ENCODE measurements at regions not wholly inside any gene's neighbourhood (a gene's known extent, or its start where the extent isn't known, plus 50 kb on each side); places are given as distances from the start of the nearest gene placed in this dataset.

DNA sequence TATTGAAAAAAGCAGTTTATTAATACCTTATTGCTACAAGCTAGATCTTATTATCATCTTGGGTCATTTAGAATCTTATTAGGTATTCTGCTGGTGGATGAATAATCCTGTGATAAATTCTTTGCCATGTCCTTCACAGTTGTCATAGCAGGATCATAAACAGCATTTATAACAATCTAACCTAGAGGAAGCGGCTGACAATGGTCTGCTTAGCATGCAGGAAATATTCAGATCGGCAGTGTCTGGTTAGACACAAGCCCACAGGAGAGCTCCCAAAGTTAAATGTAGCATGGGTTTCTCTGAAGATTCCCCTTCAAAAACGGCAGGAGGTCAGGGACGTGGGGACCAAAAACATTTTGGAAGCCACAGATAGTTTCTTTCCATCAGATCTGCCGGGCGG is 179.3 kb downstream of the FOXB1 start:
- H3K4me1 ChIP-seq (ENCODE audit: insufficient read depth, low read length), result no peaks in the 10 kb centered on the region

More for the DNA sequence above, 179.3 kb downstream of the FOXB1 start:
- Histone ChIP-seq H3K79me1 (ENCODE audit: insufficient read depth, low read depth, low read length, poor library complexity, severe bottlenecking) (no peaks in the 10 kb centered on the region), H3K14ac (ENCODE audit: insufficient read depth, low read length) (no peak overlapping the region), H4K91ac (ENCODE audit: insufficient read length, low read depth, low read length) (no peak overlapping the region), H3K56ac (ENCODE audit: insufficient read length, low read depth, low read length) (no peak overlapping the region), H4K5ac (ENCODE audit: insufficient read length, low read depth, low read length) (no peak overlapping the region), H3K27ac (ENCODE audit: insufficient read length, low read depth, low read length) (no peak overlapping the region), H3T11ph (ENCODE audit: low read length) (no peak overlapping the region), H4K20me1 (ENCODE audit: control insufficient read depth, insufficient read depth, insufficient read length) (no peaks in the 10 kb centered on the region), H2BK5ac (ENCODE audit: insufficient read length, low read length) (no peak overlapping the region), H2AK5ac (ENCODE audit: insufficient read length, low read length) (no peak overlapping the region), H3K18ac (ENCODE audit: insufficient read length, low read depth, low read length) (no peak overlapping the region), H2BK120ac (ENCODE audit: low read depth, low read length, poor library complexity, severe bottlenecking) (no peak overlapping the region), H3K27me3 (ENCODE audit: insufficient read depth, low read length) (no peaks in the 10 kb centered on the region), H3K4ac (ENCODE audit: low read depth, low read length) (no peak overlapping the region), H3K79me2 (ENCODE audit: insufficient read depth, low read length) (no peaks in the 10 kb centered on the region), H3K9me3 (ENCODE audit: control insufficient read depth, low read depth, low read length) (peaks cover 5% of the 10 kb centered on the region), H2BK12ac (ENCODE audit: insufficient read length, low read depth, low read length) (no peak overlapping the region), H4K8ac (replicated peaks; ENCODE audit: insufficient read length, low read depth, low read length) (no peak overlapping the region), H2AFZ (ENCODE audit: low read length) (no peak overlapping the region), H3K23ac (ENCODE audit: insufficient read length, low read depth, low read length) (no peak overlapping the region), H3K4me2 (ENCODE audit: insufficient read depth, insufficient read length, low read length) (no peak overlapping the region), H2BK20ac (ENCODE audit: low read depth, low read length, poor library complexity, severe bottlenecking) (no peak overlapping the region), H2BK15ac (ENCODE audit: low read depth, low read length) (no peak overlapping the region), H3K23me2 (ENCODE audit: insufficient read length, low read depth, low read length, poor library complexity, severe bottlenecking) (no peaks in the 10 kb centered on the region), H3K9ac (ENCODE audit: extremely low read depth, insufficient read length, low read length) (no peak overlapping the region)
- Mint-ChIP-seq H3K9me3 (peaks cover 4 to 7% of the 10 kb centered on the region in 2 experiments), H3K36me3 (ENCODE audit: insufficient read depth in 1 of 3, low read depth in 3 of 3) (no peaks in the 10 kb centered on the region; a peak in 1 of 7 replicates), H3K4me1 (0 out of 4 replicates have a peak, but pooled peaks cover 3 to 4% of the 10 kb centered on the region in 2 experiments), H3K27me3 (ENCODE audit: low read depth) (no peaks in the 10 kb centered on the region), H3K27ac (no peak overlapping the region), H3K4me3 (no peak overlapping the region)
- no CpG with 5 or more reads among the region's 6 CpGs for WGBS (ENCODE audit: extremely low coverage, insufficient read length, low lambda C conversion rate)
- TF ChIP-seq, protein P1, sequence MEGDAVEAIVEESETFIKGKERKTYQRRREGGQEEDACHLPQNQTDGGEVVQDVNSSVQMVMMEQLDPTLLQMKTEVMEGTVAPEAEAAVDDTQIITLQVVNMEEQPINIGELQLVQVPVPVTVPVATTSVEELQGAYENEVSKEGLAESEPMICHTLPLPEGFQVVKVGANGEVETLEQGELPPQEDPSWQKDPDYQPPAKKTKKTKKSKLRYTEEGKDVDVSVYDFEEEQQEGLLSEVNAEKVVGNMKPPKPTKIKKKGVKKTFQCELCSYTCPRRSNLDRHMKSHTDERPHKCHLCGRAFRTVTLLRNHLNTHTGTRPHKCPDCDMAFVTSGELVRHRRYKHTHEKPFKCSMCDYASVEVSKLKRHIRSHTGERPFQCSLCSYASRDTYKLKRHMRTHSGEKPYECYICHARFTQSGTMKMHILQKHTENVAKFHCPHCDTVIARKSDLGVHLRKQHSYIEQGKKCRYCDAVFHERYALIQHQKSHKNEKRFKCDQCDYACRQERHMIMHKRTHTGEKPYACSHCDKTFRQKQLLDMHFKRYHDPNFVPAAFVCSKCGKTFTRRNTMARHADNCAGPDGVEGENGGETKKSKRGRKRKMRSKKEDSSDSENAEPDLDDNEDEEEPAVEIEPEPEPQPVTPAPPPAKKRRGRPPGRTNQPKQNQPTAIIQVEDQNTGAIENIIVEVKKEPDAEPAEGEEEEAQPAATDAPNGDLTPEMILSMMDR (conservative IDR thresholded peaks at IDR 0.05), result no peak
- DNase-seq, result no peak

All from H9 (cell line).